Epithelial cell of prostate (primary cell): ENCODE measurements at regions not wholly inside any gene's neighbourhood (a gene's known extent, or its start where the extent isn't known, plus 50 kb on each side); places are given as distances from the start of the nearest gene placed in this dataset.
A peak's percentile ranks its signal among the peaks of the same experiment; 100 is the strongest.

Experiments used
- DNase-seq: peaks from one replicate; pipeline ENCODE4 v3.0.0-alpha.2; 2011; ENCODE audit warnings: low read depth, low spot score
- H3K27ac ChIP-seq: fragments of 450-650 bp; 2 replicates; pipeline ENCODE4 v1.5.1; 2017; ENCODE audit warnings: mild to moderate bottlenecking

GRCh38 chr1:72759486-72759885 lies 477.1 kb upstream of the NEGR1 start:
- no peak for DNase-seq
- H3K27ac ChIP-seq = no peak overlapping the region

GRCh38 chr1:72757843-72758242 lies 475.5 kb upstream of the NEGR1 start:
- no peak for DNase-seq
- H3K27ac ChIP-seq = no peak overlapping the region

GRCh38 chr1:72745413-72745812 lies 463.1 kb upstream of the NEGR1 start:
- no peak overlapping the region for H3K27ac ChIP-seq
- DNase-seq = no peak

GRCh38 chr1:72734415-72734814 lies 452.1 kb upstream of the NEGR1 start:
- no peak for DNase-seq
- H3K27ac ChIP-seq = no peak overlapping the region

GRCh38 chr1:72724951-72725861 lies 442.9 kb upstream of the NEGR1 start:
- no peak overlapping the region for H3K27ac ChIP-seq
- no peak for DNase-seq

- no peak overlapping the region for H3K27ac ChIP-seq
- no peak for DNase-seq
Measured at GRCh38 chr1:72705921-72706320, 423.6 kb upstream of the NEGR1 start.

- DNase-seq = no peak
- no peak overlapping the region for H3K27ac ChIP-seq
Measured at GRCh38 chr1:72704841-72705477, 422.6 kb upstream of the NEGR1 start.

GRCh38 chr1:72697410-72697809 lies 415.1 kb upstream of the NEGR1 start:
- no peak overlapping the region for H3K27ac ChIP-seq
- DNase-seq = no peak

- DNase-seq = no peak
- no peak overlapping the region for H3K27ac ChIP-seq
Measured at GRCh38 chr1:72693899-72694298, 411.6 kb upstream of the NEGR1 start.

GRCh38 chr1:72693376-72693775 lies 411.0 kb upstream of the NEGR1 start:
- no peak overlapping the region for H3K27ac ChIP-seq
- no peak for DNase-seq

- DNase-seq = no peak
- H3K27ac ChIP-seq = no peak overlapping the region
Measured at GRCh38 chr1:72690871-72691270, 408.5 kb upstream of the NEGR1 start.

- no peak overlapping the region for H3K27ac ChIP-seq
- no peak for DNase-seq
Measured at GRCh38 chr1:72678683-72679082, 396.3 kb upstream of the NEGR1 start.

- H3K27ac ChIP-seq = no peak overlapping the region
- no peak for DNase-seq
Measured at GRCh38 chr1:72670902-72671301, 388.6 kb upstream of the NEGR1 start.

GRCh38 chr1:72662918-72663317 lies 380.6 kb upstream of the NEGR1 start:
- no peak for DNase-seq
- H3K27ac ChIP-seq = no peak overlapping the region

GRCh38 chr1:72650843-72651435 lies 368.6 kb upstream of the NEGR1 start:
- DNase-seq = no peak
- H3K27ac ChIP-seq = no peak overlapping the region

- no peak for DNase-seq
- peak overlapping the region; percentile 18 for H3K27ac ChIP-seq
Measured at GRCh38 chr1:72649991-72650390, 367.7 kb upstream of the NEGR1 start.

- no peak for DNase-seq
Measured at GRCh38 chr1:72649211-72649888, 367.0 kb upstream of the NEGR1 start.

GRCh38 chr1:72648465-72648864 lies 366.1 kb upstream of the NEGR1 start:
- no peak for DNase-seq

More at GRCh38 chr1:72649211-72649888, 367.0 kb upstream of the NEGR1 start:
- no peak overlapping the region for H3K27ac ChIP-seq

GRCh38 chr1:72643142-72643541 lies 360.8 kb upstream of the NEGR1 start:
- no peak overlapping the region for H3K27ac ChIP-seq
- no peak for DNase-seq

More at GRCh38 chr1:72648465-72648864, 366.1 kb upstream of the NEGR1 start:
- H3K27ac ChIP-seq = no peak overlapping the region

- no peak overlapping the region for H3K27ac ChIP-seq
- DNase-seq = no peak
Measured at GRCh38 chr1:72637593-72637992, 355.3 kb upstream of the NEGR1 start.

- no peak overlapping the region for H3K27ac ChIP-seq
- no peak for DNase-seq
Measured at GRCh38 chr1:72636631-72637030, 354.3 kb upstream of the NEGR1 start.
